ENCODE measurements at regions not wholly inside any gene's neighbourhood (a gene's known extent, or its start where the extent isn't known, plus 50 kb on each side); places are given as distances from the start of the nearest gene placed in this dataset.

DNA sequence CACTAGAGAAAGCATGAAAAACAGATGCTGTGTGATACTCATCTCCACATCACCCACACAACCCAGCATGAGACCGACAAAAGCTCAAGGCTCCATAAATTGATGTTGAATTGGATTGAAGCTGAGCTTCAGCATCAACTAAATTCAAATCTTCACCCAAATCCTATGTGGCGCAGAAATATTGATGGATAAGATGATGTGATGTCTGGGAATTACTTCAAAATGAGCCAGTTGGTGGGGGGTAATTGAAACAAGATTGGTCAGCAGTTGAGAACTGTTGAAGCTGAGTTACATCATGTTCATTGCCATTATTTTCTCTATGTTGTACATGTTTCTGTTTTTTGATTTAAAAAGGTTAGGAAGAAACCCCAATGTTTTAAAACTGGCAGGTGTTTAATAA lies 166.5 kb upstream of the STS start:
- Histone ChIP-seq H3K79me2 (ENCODE audit: control insufficient read depth, insufficient read depth, low read length) (no peaks in the 10 kb centered on the region), H2AFZ (ENCODE audit: control insufficient read depth, low read length) (no peak overlapping the region), H3K9me1 (ENCODE audit: control insufficient read depth, extremely low read depth, insufficient read depth, low read length) (no peaks in the 10 kb centered on the region), H3K27me3 (ENCODE audit: control insufficient read depth, extremely low read depth, insufficient read depth, low read length) (no peaks in the 10 kb centered on the region), H3K9ac (ENCODE audit: control insufficient read depth, extremely low read depth, insufficient read depth, low read length) (no peak overlapping the region), H3K4me2 (ENCODE audit: control insufficient read depth, extremely low read depth, insufficient read depth, low read depth, low read length) (no peak overlapping the region), H3K27ac (ENCODE audit: control insufficient read depth, insufficient read depth, low read length) (no peak overlapping the region), H3K4me1 (ENCODE audit: control insufficient read depth, extremely low read depth, insufficient read depth, low read length) (no peaks in the 10 kb centered on the region), H3K36me3 (ENCODE audit: control insufficient read depth in 2 of 2, extremely low read depth in 1 of 2, insufficient read depth in 2 of 2, low read length in 2 of 2) (no peaks in the 10 kb centered on the region), H3K4me3 (ENCODE audit: control insufficient read depth in 2 of 3, extremely low read depth in 1 of 3, insufficient read depth in 2 of 3, low read depth in 1 of 3, low read length in 3 of 3) (no peak overlapping the region), H3K9me3 (ENCODE audit: control insufficient read depth, low read depth, low read length) (no peaks in the 10 kb centered on the region), H4K20me1 (ENCODE audit: control insufficient read depth, extremely low read depth, insufficient read depth, low read length) (no peaks in the 10 kb centered on the region)
- no peak for TF ChIP-seq EZH2 (IDR thresholded peaks at IDR 0.05; ENCODE audit: low read length)
- TF ChIP-seq, protein P1, sequence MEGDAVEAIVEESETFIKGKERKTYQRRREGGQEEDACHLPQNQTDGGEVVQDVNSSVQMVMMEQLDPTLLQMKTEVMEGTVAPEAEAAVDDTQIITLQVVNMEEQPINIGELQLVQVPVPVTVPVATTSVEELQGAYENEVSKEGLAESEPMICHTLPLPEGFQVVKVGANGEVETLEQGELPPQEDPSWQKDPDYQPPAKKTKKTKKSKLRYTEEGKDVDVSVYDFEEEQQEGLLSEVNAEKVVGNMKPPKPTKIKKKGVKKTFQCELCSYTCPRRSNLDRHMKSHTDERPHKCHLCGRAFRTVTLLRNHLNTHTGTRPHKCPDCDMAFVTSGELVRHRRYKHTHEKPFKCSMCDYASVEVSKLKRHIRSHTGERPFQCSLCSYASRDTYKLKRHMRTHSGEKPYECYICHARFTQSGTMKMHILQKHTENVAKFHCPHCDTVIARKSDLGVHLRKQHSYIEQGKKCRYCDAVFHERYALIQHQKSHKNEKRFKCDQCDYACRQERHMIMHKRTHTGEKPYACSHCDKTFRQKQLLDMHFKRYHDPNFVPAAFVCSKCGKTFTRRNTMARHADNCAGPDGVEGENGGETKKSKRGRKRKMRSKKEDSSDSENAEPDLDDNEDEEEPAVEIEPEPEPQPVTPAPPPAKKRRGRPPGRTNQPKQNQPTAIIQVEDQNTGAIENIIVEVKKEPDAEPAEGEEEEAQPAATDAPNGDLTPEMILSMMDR (optimal IDR thresholded peaks at IDR 0.05 in 1 of 3, IDR thresholded peaks at IDR 0.05 in 1 of 3, conservative IDR thresholded peaks at IDR 0.05 in 1 of 3; ENCODE audit: extremely low read depth in 1 of 3, insufficient read depth in 2 of 3, low read length in 3 of 3) = no peak
- dilution Hi-C loops (cut with MboI; ENCODE audit: extremely low pct_ligation_motif_present, low sequenced_read_pairs) = no loop called here
- FAIRE-seq (no peak), DNase-seq (ENCODE audit: low read depth, low spot score) (no peak)

DNA sequence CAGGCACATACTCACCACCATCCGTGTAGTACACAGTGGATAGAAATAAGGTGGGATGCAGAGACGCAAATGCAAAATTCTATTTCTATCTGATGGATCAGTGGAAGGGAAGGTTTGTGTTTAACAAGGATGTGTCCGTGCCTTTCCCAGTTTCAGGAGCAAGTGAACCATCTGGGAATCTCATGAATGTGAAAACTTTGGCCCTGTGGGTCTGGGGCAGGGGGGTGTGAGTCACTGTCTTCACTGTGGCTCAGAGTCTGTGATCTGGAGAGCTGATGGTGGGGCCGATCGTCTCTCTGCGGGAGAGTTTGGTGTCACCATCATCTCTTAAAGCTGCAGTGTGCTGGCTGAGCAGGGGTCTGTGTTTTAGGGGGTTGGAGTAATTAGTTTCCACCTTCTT lies 179.3 kb upstream of the STS start:
- DNase-seq (ENCODE audit: low read depth, low spot score) (no peak), FAIRE-seq (no peak)
- TF ChIP-seq EZH2 (IDR thresholded peaks at IDR 0.05; ENCODE audit: low read length) = no peak
- TF ChIP-seq, protein P1 (optimal IDR thresholded peaks at IDR 0.05 in 1 of 3, IDR thresholded peaks at IDR 0.05 in 1 of 3, conservative IDR thresholded peaks at IDR 0.05 in 1 of 3; ENCODE audit: extremely low read depth in 1 of 3, insufficient read depth in 2 of 3, low read length in 3 of 3) = no peak
- no peak overlapping the region for H3K4me2 ChIP-seq (ENCODE audit: control insufficient read depth, extremely low read depth, insufficient read depth, low read depth, low read length)
- no peaks in the 10 kb centered on the region for H3K9me3 ChIP-seq (ENCODE audit: control insufficient read depth, low read depth, low read length)
- H4K20me1 ChIP-seq (ENCODE audit: control insufficient read depth, extremely low read depth, insufficient read depth, low read length) = no peaks in the 10 kb centered on the region
- no peaks in the 10 kb centered on the region for H3K36me3 ChIP-seq (ENCODE audit: control insufficient read depth in 2 of 2, extremely low read depth in 1 of 2, insufficient read depth in 2 of 2, low read length in 2 of 2)
- H3K4me1 ChIP-seq (ENCODE audit: control insufficient read depth, extremely low read depth, insufficient read depth, low read length) = no peaks in the 10 kb centered on the region
- no peaks in the 10 kb centered on the region for H3K9me1 ChIP-seq (ENCODE audit: control insufficient read depth, extremely low read depth, insufficient read depth, low read length)
- H3K79me2 ChIP-seq (ENCODE audit: control insufficient read depth, insufficient read depth, low read length) = no peaks in the 10 kb centered on the region
- dilution Hi-C loops (cut with MboI; ENCODE audit: extremely low pct_ligation_motif_present, low sequenced_read_pairs) = no loop called here
- H3K27ac ChIP-seq (ENCODE audit: control insufficient read depth, insufficient read depth, low read length) = no peak overlapping the region
- H3K4me3 ChIP-seq (ENCODE audit: control insufficient read depth in 2 of 3, extremely low read depth in 1 of 3, insufficient read depth in 2 of 3, low read depth in 1 of 3, low read length in 3 of 3) = no peak overlapping the region
- H3K9ac ChIP-seq (ENCODE audit: control insufficient read depth, extremely low read depth, insufficient read depth, low read length) = no peak overlapping the region
- H2AFZ ChIP-seq (ENCODE audit: control insufficient read depth, low read length) = no peak overlapping the region
- no peaks in the 10 kb centered on the region for H3K27me3 ChIP-seq (ENCODE audit: control insufficient read depth, extremely low read depth, insufficient read depth, low read length)

All from keratinocyte (primary cell).